Astrocyte (in vitro differentiated cells and primary cell): ENCODE measurements at regions not wholly inside any gene's neighbourhood (a gene's known extent, or its start where the extent isn't known, plus 50 kb on each side); places are given as distances from the start of the nearest gene placed in this dataset.

Experiments used
- DNase-seq: peaks from one replicate; pipeline ENCODE4 v3.0.0-alpha.2; 2010; ENCODE audit warnings: low read depth
- FAIRE-seq: peaks from 2 replicates; lab custom pipeline; 2011; peaks lifted over from hg19 to GRCh38; lab: Jason Lieb, UNC
- H2AFZ ChIP-seq: 2 replicates; pipeline ENCODE4 v1.6.0; 2012; ENCODE audit warnings: low read depth, low read length, inconsistent platforms
- H3K27ac ChIP-seq: 2 replicates; pipeline ENCODE4 v1.5.1; 2011; ENCODE audit warnings: low read depth, low read length, inconsistent platforms
- H3K27me3 ChIP-seq: 2 replicates; pipeline ENCODE4 v1.6.0; 2011; ENCODE audit warnings: low read length, inconsistent platforms; ENCODE audit not compliant: insufficient read depth
- H3K36me3 ChIP-seq: 2 replicates; pipeline ENCODE4 v1.5.1; 2011; ENCODE audit warnings: low read length, inconsistent platforms; ENCODE audit not compliant: insufficient read depth
- H3K4me1 ChIP-seq: 2 replicates; pipeline ENCODE4 v1.5.1; 2011; ENCODE audit warnings: low read length, inconsistent platforms; ENCODE audit not compliant: insufficient read depth
- H3K4me2 ChIP-seq: 2 replicates; pipeline ENCODE4 v1.6.0; 2012; ENCODE audit warnings: low read length, inconsistent platforms
- H3K4me3 ChIP-seq: 2 replicates; pipeline ENCODE4 v1.5.1; 2011; ENCODE audit warnings: low read depth, mild to moderate bottlenecking, low read length, inconsistent platforms; ENCODE audit not compliant: insufficient read depth
- H3K79me2 ChIP-seq: 2 replicates; pipeline ENCODE4 v1.6.0; 2012; ENCODE audit warnings: mild to moderate bottlenecking, low read length, inconsistent platforms; ENCODE audit not compliant: insufficient read depth
- H3K9ac ChIP-seq: 2 replicates; pipeline ENCODE4 v1.6.0; 2012; ENCODE audit warnings: mild to moderate bottlenecking, low read length, inconsistent platforms
- H3K9me3 ChIP-seq: 2 replicates; pipeline ENCODE4 v1.5.1; 2012; ENCODE audit warnings: low read depth, mild to moderate bottlenecking, low read length, inconsistent platforms; ENCODE audit not compliant: insufficient read depth
- H4K20me1 ChIP-seq: 2 replicates; pipeline ENCODE4 v1.6.0; 2012; ENCODE audit warnings: low read length, inconsistent platforms; ENCODE audit not compliant: insufficient read depth
- H3K27ac Mint-ChIP-seq: one replicate; pipeline ENCODE4 v1.8.0; 2021; ENCODE audit warnings: mild to moderate bottlenecking, mixed read lengths; ENCODE audit not compliant: unreplicated experiment
- H3K27me3 Mint-ChIP-seq: one replicate; pipeline ENCODE4 v1.8.0; 2021; ENCODE audit warnings: low read depth, mixed read lengths; ENCODE audit not compliant: unreplicated experiment
- H3K36me3 Mint-ChIP-seq: one replicate; pipeline ENCODE4 v1.8.0; 2021; ENCODE audit warnings: low read depth, mixed read lengths; ENCODE audit not compliant: unreplicated experiment
- H3K4me1 Mint-ChIP-seq: one replicate; pipeline ENCODE4 v1.8.0; 2021; ENCODE audit warnings: low read depth, mixed read lengths; ENCODE audit not compliant: unreplicated experiment
- H3K4me3 Mint-ChIP-seq: one replicate; pipeline ENCODE4 v1.8.0; 2021; ENCODE audit warnings: mild to moderate bottlenecking, moderate library complexity, mixed read lengths; ENCODE audit not compliant: unreplicated experiment
- H3K9me3 Mint-ChIP-seq: one replicate; pipeline ENCODE4 v1.8.0; 2021; ENCODE audit warnings: mild to moderate bottlenecking, mixed read lengths; ENCODE audit not compliant: unreplicated experiment
- CTCF ChIP-seq: IDR thresholded peaks from 2 replicates; pipeline ENCODE4 v1.5.1; 2011; ENCODE audit warnings: low read depth, mild to moderate bottlenecking, inconsistent platforms, low read length, moderate library complexity; ENCODE audit not compliant: insufficient read depth
- EZH2 ChIP-seq: IDR thresholded peaks from 2 replicates; pipeline ENCODE4 v1.6.1; 2012; ENCODE audit warnings: mild to moderate bottlenecking, low read length, inconsistent platforms; ENCODE audit not compliant: insufficient read depth

GRCh38 chr2:59312967-59313940 is 1072.1 kb upstream of the FANCL start:
- Mint-ChIP-seq H3K27me3 (no peaks in the 10 kb centered on the region), H3K27ac (no peak overlapping the region), H3K36me3 (no peaks in the 10 kb centered on the region), H3K4me3 (no peak overlapping the region), H3K9me3 (no peaks in the 10 kb centered on the region), H3K4me1 (peaks cover 8% of the 10 kb centered on the region)
- no peak overlapping the region for H3K4me2 ChIP-seq
- H3K36me3 ChIP-seq: no peaks in the 10 kb centered on the region
- H3K4me3 ChIP-seq: no peak overlapping the region
- no peak for DNase-seq
- no peaks in the 10 kb centered on the region for H3K79me2 ChIP-seq
- no peaks in the 10 kb centered on the region for H3K27me3 ChIP-seq
- no peak overlapping the region for H3K9ac ChIP-seq
- FAIRE-seq: no peak
- no peaks in the 10 kb centered on the region for H4K20me1 ChIP-seq
- H3K4me1 ChIP-seq: no peaks in the 10 kb centered on the region
- no peaks in the 10 kb centered on the region for H3K9me3 ChIP-seq
- H2AFZ ChIP-seq: no peak overlapping the region
- H3K27ac ChIP-seq: no peak overlapping the region
- TF ChIP-seq CTCF (no peak), EZH2 (no peak)

DNA sequence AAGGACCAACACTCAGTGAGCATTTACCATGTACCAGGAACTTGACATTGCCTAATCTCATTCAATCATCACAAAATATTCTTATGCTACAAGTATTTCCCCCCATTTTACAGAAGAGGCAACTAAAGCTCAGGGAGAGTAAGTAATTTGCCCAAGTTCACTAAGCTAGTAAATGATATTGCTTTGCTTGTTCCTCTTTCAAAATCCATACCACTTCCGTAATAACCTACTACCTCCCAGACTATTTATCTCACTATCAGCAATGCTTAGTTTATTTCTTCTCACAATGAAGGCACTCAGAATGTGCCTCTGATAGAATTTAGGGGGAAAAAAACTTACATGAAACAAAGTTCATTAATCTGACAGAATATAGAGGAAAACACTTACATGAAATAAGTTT is 1070.9 kb upstream of the FANCL start:
- Histone ChIP-seq H3K27ac (no peak overlapping the region), H3K9me3 (no peaks in the 10 kb centered on the region), H3K4me2 (no peak overlapping the region), H3K79me2 (no peaks in the 10 kb centered on the region), H4K20me1 (no peaks in the 10 kb centered on the region), H3K36me3 (no peaks in the 10 kb centered on the region), H3K4me3 (no peak overlapping the region), H2AFZ (no peak overlapping the region), H3K27me3 (no peaks in the 10 kb centered on the region), H3K4me1 (no peaks in the 10 kb centered on the region), H3K9ac (no peak overlapping the region)
- H3K9me3 Mint-ChIP-seq: no peaks in the 10 kb centered on the region
- DNase-seq (no peak), FAIRE-seq (no peak)
- no peaks in the 10 kb centered on the region for H3K36me3 Mint-ChIP-seq
- no peaks in the 10 kb centered on the region for H3K27me3 Mint-ChIP-seq
- no peak overlapping the region for H3K27ac Mint-ChIP-seq
- peaks cover 8% of the 10 kb centered on the region for H3K4me1 Mint-ChIP-seq
- no peak overlapping the region for H3K4me3 Mint-ChIP-seq
- no peak for TF ChIP-seq EZH2
- TF ChIP-seq CTCF: no peak

GRCh38 chr2:59308108-59308507 is 1067.0 kb upstream of the FANCL start:
- Histone ChIP-seq H3K9me3 (no peaks in the 10 kb centered on the region), H3K27me3 (no peaks in the 10 kb centered on the region), H2AFZ (no peak overlapping the region), H3K79me2 (no peaks in the 10 kb centered on the region), H4K20me1 (no peaks in the 10 kb centered on the region), H3K36me3 (no peaks in the 10 kb centered on the region), H3K4me1 (no peaks in the 10 kb centered on the region), H3K4me3 (no peak overlapping the region), H3K27ac (no peak overlapping the region), H3K9ac (no peak overlapping the region), H3K4me2 (no peak overlapping the region)
- no peak overlapping the region for H3K4me3 Mint-ChIP-seq
- H3K4me1 Mint-ChIP-seq: no peaks in the 10 kb centered on the region
- FAIRE-seq (no peak), DNase-seq (no peak)
- H3K9me3 Mint-ChIP-seq: no peaks in the 10 kb centered on the region
- no peak overlapping the region for H3K27ac Mint-ChIP-seq
- no peak for TF ChIP-seq CTCF
- TF ChIP-seq EZH2: no peak
- H3K27me3 Mint-ChIP-seq: no peaks in the 10 kb centered on the region
- H3K36me3 Mint-ChIP-seq: no peaks in the 10 kb centered on the region
